Fibroblast of pulmonary artery (primary cell): ENCODE measurements at regions not wholly inside any gene's neighbourhood (a gene's known extent, or its start where the extent isn't known, plus 50 kb on each side); places are given as distances from the start of the nearest gene placed in this dataset.

ENCODE experiments used
- DNase-seq: peaks from one replicate; pipeline ENCODE4 v3.0.0-alpha.2; 2010; ENCODE audit warnings: low read depth
- H3K4me3 ChIP-seq: replicated peaks from 2 replicates; pipeline ENCODE4 v1.5.1; 2011; ENCODE audit warnings: low read depth, mild to moderate bottlenecking, control low read depth, low read length, moderate library complexity
- CTCF ChIP-seq: IDR thresholded peaks from 2 replicates; pipeline ENCODE4 v1.5.1; 2011; ENCODE audit warnings: mild to moderate bottlenecking, control low read depth, low read length, inconsistent platforms; ENCODE audit errors: missing control alignments

- no peak for TF ChIP-seq CTCF
- DNase-seq = no peak
- H3K4me3 ChIP-seq = no peak overlapping the region
These were observed 106.4 kb upstream of the SCOC start for GRCh38 chr4:140266958-140267568.

DNA sequence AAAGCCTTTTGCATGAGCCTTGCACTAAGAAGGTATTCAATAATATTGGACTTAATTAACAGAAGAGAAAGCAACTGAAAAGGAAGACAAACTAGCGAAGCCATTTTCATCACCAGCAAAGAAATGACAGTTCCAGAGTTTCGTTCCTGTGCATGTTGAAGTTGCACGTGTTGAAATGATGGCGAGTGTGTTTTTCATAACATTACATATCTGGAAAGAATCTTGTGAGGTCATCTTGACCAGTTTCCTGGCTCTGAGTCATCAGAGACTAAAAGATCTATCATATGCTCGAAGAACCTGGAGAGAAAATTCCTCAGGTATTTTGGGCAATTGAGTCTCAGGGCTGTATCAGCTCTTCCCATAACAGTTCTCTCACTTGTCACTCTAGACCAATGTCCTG lies 106.2 kb upstream of the MAML3 start:
- TF ChIP-seq CTCF = no peak
- no peak overlapping the region for H3K4me3 ChIP-seq
- DNase-seq = peak; percentile 62

- no peak for TF ChIP-seq CTCF
- H3K4me3 ChIP-seq = no peak overlapping the region
- no peak for DNase-seq
These were observed 104.5 kb upstream of the MAML3 start for GRCh38 chr4:140258476-140258875.

DNA sequence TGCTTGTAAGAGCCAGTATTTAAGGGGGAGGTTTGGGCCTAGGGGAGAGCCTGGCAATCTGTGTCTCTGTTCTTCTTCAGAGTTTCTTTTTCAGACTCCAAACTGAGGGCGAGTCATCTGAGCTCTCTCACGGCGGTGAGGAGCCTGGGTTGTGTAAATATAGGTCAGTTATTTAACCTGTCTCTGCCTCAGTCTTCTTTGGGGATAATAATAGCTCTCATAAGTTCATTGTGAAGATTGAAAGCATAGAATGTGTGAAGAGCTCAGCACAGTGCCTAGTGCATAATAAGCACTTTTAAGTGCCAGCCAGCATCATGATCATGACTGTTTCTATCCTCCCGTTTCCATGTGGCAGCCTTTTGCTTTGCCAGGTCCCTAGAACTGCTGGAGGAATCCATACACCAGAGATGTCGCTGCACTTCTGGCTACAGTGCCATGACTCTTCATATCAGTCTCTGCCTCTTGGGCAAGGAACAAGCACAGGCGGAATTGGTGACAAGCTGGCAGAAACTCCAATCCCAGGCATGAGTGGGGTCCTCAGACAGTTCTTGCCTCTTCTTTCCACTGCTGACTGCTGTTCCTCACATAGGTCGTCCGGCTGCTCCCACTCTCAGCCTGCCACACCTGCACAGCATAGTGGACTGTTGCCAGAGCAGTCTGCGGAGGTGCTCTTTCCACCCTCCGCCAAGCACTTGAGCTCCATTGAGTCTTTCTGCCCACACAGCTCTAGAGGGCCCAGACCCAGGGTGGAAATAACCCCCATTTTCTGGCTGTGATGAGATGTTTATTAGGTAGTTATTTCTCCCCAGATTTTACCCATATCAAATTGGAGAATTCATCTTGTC lies 103.7 kb upstream of the MAML3 start:
- TF ChIP-seq CTCF = no peak
- no peak overlapping the region for H3K4me3 ChIP-seq
- no peak for DNase-seq

DNA sequence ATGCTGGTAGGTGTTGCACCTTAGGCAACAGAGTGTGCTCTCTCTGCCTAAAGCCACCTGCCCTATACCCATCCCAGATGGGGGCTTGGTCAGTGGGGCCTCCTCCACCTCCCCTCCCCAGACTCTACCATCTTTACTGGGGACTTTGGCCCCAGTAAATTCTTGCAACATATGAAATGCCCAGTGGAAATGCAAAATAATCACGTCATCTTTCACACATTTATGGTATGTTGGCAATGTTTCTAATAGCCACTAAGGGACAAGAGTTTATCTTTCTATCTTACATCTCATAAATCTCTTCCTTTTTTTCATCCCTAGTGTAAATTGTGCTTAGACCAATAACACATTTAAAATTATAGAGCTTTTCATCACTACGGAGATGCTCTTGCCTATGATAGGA lies 103.0 kb upstream of the MAML3 start:
- DNase-seq = no peak
- no peak for TF ChIP-seq CTCF
- no peak overlapping the region for H3K4me3 ChIP-seq

GRCh38 chr4:140256335-140256734 lies 102.4 kb upstream of the MAML3 start:
- H3K4me3 ChIP-seq = no peak overlapping the region
- DNase-seq = peak; percentile 43
- no peak for TF ChIP-seq CTCF
